ENCODE measurements at regions not wholly inside any gene's neighbourhood (a gene's known extent, or its start where the extent isn't known, plus 50 kb on each side); places are given as distances from the start of the nearest gene placed in this dataset.

DNA sequence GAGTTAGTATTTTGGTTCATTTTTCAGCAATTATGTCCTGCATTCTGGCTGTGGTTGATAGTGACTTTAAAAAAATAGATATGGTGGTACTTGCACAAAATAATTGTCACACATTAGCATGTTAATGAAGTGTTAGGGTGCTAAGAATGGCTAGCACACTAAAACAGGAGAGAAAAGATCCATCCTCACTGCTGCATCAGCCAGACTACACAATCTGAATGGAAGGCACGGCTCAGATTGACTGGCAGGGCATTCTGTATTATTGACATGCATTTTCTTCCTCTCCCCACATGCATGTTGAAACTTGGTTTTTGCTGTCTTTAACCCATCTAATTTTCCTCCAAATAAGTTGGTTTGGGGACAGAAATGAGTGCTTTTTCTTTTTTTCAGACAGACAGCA, 306.3 kb downstream of the PRL start:
- TF ChIP-seq, protein P1, sequence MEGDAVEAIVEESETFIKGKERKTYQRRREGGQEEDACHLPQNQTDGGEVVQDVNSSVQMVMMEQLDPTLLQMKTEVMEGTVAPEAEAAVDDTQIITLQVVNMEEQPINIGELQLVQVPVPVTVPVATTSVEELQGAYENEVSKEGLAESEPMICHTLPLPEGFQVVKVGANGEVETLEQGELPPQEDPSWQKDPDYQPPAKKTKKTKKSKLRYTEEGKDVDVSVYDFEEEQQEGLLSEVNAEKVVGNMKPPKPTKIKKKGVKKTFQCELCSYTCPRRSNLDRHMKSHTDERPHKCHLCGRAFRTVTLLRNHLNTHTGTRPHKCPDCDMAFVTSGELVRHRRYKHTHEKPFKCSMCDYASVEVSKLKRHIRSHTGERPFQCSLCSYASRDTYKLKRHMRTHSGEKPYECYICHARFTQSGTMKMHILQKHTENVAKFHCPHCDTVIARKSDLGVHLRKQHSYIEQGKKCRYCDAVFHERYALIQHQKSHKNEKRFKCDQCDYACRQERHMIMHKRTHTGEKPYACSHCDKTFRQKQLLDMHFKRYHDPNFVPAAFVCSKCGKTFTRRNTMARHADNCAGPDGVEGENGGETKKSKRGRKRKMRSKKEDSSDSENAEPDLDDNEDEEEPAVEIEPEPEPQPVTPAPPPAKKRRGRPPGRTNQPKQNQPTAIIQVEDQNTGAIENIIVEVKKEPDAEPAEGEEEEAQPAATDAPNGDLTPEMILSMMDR (IDR thresholded peaks at IDR 0.05; ENCODE audit: insufficient read depth, low read length): no peak
- TF ChIP-seq POLR2AphosphoS5 (IDR thresholded peaks at IDR 0.05; ENCODE audit: low read depth): no peak
- TF ChIP-seq, protein P2, sequence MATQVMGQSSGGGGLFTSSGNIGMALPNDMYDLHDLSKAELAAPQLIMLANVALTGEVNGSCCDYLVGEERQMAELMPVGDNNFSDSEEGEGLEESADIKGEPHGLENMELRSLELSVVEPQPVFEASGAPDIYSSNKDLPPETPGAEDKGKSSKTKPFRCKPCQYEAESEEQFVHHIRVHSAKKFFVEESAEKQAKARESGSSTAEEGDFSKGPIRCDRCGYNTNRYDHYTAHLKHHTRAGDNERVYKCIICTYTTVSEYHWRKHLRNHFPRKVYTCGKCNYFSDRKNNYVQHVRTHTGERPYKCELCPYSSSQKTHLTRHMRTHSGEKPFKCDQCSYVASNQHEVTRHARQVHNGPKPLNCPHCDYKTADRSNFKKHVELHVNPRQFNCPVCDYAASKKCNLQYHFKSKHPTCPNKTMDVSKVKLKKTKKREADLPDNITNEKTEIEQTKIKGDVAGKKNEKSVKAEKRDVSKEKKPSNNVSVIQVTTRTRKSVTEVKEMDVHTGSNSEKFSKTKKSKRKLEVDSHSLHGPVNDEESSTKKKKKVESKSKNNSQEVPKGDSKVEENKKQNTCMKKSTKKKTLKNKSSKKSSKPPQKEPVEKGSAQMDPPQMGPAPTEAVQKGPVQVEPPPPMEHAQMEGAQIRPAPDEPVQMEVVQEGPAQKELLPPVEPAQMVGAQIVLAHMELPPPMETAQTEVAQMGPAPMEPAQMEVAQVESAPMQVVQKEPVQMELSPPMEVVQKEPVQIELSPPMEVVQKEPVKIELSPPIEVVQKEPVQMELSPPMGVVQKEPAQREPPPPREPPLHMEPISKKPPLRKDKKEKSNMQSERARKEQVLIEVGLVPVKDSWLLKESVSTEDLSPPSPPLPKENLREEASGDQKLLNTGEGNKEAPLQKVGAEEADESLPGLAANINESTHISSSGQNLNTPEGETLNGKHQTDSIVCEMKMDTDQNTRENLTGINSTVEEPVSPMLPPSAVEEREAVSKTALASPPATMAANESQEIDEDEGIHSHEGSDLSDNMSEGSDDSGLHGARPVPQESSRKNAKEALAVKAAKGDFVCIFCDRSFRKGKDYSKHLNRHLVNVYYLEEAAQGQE (IDR thresholded peaks at IDR 0.05; ENCODE audit: insufficient replicate concordance, low read depth): no peak
- TF ChIP-seq GABPA (IDR thresholded peaks at IDR 0.05; ENCODE audit: low read depth): no peak
